Body of pancreas (tissue), 4 donors: ENCODE measurements at regions not wholly inside any gene's neighbourhood (a gene's known extent, or its start where the extent isn't known, plus 50 kb on each side); places are given as distances from the start of the nearest gene placed in this dataset.

ENCODE experiments used
- ATAC-seq: fragments of 150-250 bp; one replicate; pipeline ENCODE4 v1.9.1; 2016
- DNase-seq, 4 donors: peaks; one replicate each; pipeline ENCODE4 v3.0.0-alpha.2; 2019
- H3K27ac ChIP-seq, 4 donors: fragments of 200-600 bp; sonication (generic); 1 replicate in 3 of 4; 2 replicates in 1 of 4; pipeline versions ENCODE4 v1.5.1 to v1.6.1; 2016 to 2019; ENCODE audit warnings: mild to moderate bottlenecking in 1 of 4, mixed read lengths in 1 of 4, moderate library complexity in 1 of 4
- H3K27me3 ChIP-seq, 2 donors: fragments of 200-600 bp; sonication (generic); one replicate each; pipeline ENCODE4 v1.6.0; 2016; ENCODE audit warnings: mild to moderate bottlenecking in 1 of 2
- H3K36me3 ChIP-seq, 2 donors: fragments of 200-600 bp; sonication (generic); replicated peaks in 1 of 2; 2 replicates each; pipeline ENCODE4 v1.5.1; 2016; ENCODE audit warnings: low read depth in 2 of 2; ENCODE audit not compliant: insufficient read depth in 1 of 2
- H3K4me1 ChIP-seq: fragments of 200-600 bp; sonication (generic); one replicate; pipeline ENCODE4 v1.6.0; 2016
- H3K4me3 ChIP-seq, 2 donors: fragments of 200-600 bp; sonication (generic); 1 replicate in 1 of 2; 2 replicates in 1 of 2; pipeline ENCODE4 v1.5.1; 2016 to 2019
- H3K9me3 ChIP-seq, 3 donors: fragments of 200-600 bp; sonication (generic); 1 replicate in 2 of 3; 2 replicates in 1 of 3; pipeline ENCODE4 v1.5.1; 2016
- POLR2A ChIP-seq, 3 donors: fragments of 450-650 bp; IDR thresholded peaks; one replicate each; pipeline ENCODE4 v1.6.1; 2016; ENCODE audit warnings: antibody characterized with exemption in 3 of 3, mild to moderate bottlenecking in 2 of 3
- WGBS, 2 donors: methylation state at CpG; one replicate each; pipeline ENCODE4 v1.1.5; 2017; 5-methylcytosine and 5-hydroxymethylcytosine counted together
- intact Hi-C: fragments of 100-400 bp; cut with DNase I; formaldehyde crosslinking; loops from one replicate; pipeline ENCODE4 v1.15.1; 2023
- TF ChIP-seq, protein P1 (sequence below), 7 experiments: fragments of 450-650 bp in 4 of 7; fragments of 200-600 bp in 3 of 7; sonication (generic) in 3 of 7; IDR thresholded peaks; one replicate each; pipeline ENCODE4 v1.5.1; 2016 to 2019; ENCODE audit warnings: antibody characterized with exemption in 7 of 7

GRCh38 chr1:233843525-233844204, 60.8 kb upstream of the SLC35F3 start:
- H3K27ac ChIP-seq: no peak overlapping the region
- TF ChIP-seq, protein P1, sequence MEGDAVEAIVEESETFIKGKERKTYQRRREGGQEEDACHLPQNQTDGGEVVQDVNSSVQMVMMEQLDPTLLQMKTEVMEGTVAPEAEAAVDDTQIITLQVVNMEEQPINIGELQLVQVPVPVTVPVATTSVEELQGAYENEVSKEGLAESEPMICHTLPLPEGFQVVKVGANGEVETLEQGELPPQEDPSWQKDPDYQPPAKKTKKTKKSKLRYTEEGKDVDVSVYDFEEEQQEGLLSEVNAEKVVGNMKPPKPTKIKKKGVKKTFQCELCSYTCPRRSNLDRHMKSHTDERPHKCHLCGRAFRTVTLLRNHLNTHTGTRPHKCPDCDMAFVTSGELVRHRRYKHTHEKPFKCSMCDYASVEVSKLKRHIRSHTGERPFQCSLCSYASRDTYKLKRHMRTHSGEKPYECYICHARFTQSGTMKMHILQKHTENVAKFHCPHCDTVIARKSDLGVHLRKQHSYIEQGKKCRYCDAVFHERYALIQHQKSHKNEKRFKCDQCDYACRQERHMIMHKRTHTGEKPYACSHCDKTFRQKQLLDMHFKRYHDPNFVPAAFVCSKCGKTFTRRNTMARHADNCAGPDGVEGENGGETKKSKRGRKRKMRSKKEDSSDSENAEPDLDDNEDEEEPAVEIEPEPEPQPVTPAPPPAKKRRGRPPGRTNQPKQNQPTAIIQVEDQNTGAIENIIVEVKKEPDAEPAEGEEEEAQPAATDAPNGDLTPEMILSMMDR (IDR thresholded peaks at IDR 0.05): no peak
- no peak for TF ChIP-seq POLR2A (IDR thresholded peaks at IDR 0.05)
- intact Hi-C loops: no loop called here

DNA sequence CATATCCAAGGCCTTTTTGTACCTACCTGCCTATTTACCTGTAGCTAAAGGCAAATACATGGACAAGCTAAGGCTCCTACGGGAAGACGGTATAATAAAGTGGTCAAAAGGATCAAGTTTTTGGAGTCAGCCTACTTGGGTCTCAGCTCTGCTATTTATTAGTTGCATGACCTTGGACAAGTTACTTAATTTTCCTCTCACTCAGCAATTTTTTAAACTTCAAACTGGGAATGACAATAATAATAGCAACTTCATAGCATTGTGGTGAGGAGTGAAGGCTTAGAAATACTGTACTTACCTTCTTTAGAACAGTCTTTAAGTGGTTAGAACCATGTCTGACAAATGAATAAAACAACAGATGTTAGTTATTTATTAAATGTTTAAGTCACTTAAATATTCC, 60.2 kb upstream of the SLC35F3 start:
- no peaks in the 10 kb centered on the region for H3K36me3 ChIP-seq
- H3K27ac ChIP-seq: no peak overlapping the region
- no peaks in the 10 kb centered on the region for H3K9me3 ChIP-seq
- TF ChIP-seq, protein P1 (IDR thresholded peaks at IDR 0.05): no peak
- intact Hi-C loops: no loop called here
- no peaks in the 10 kb centered on the region for H3K4me1 ChIP-seq
- WGBS, 2 donors: 80 to 96% methylated on average over 2 of the region's 2 CpGs
- no peak overlapping the region for H3K4me3 ChIP-seq
- ATAC-seq (no peak), DNase-seq (no peak)
- no peaks in the 10 kb centered on the region for H3K27me3 ChIP-seq

More at GRCh38 chr1:233843525-233844204, 60.8 kb upstream of the SLC35F3 start:
- no peaks in the 10 kb centered on the region for H3K27me3 ChIP-seq
- H3K9me3 ChIP-seq: no peaks in the 10 kb centered on the region
- H3K4me3 ChIP-seq: no peak overlapping the region
- DNase-seq: no peak
- WGBS, 2 donors: 59 to 64% methylated on average over 9 of the region's 9 CpGs
- no peaks in the 10 kb centered on the region for H3K4me1 ChIP-seq
- ATAC-seq: no peak
- no peaks in the 10 kb centered on the region for H3K36me3 ChIP-seq

DNA sequence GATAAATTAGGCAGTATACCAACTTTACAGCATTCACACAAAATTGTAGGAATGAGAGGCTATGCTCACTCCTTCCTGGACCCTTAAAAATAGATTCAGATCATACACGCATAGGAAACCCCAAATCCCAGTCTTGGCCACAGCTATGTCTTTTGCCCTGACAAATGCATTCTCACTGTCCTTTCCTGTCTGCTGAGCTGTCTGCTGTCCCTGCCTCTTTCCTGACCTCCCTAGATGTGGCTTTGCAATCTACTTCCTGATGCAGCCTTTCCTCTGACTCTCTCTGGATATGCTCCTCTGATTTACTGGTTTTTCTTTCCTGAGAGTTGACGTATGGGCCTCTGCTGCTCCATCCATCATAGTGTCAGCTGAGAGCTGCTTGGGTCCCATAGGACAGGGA, 59.8 kb upstream of the SLC35F3 start:
- no peak for DNase-seq
- no peak overlapping the region for H3K4me3 ChIP-seq
- no peaks in the 10 kb centered on the region for H3K9me3 ChIP-seq
- no peaks in the 10 kb centered on the region for H3K36me3 ChIP-seq
- H3K4me1 ChIP-seq: no peaks in the 10 kb centered on the region
- H3K27ac ChIP-seq: no peak overlapping the region
- WGBS, 2 donors: 45 to 72% methylated on average over 2 of the region's 2 CpGs
- TF ChIP-seq POLR2A (IDR thresholded peaks at IDR 0.05): no peak
- TF ChIP-seq, protein P1 (IDR thresholded peaks at IDR 0.05): no peak
- no peak for ATAC-seq
- intact Hi-C loops: no loop called here
- no peaks in the 10 kb centered on the region for H3K27me3 ChIP-seq
